HG03457 (cell line): ENCODE measurements at regions not wholly inside any gene's neighbourhood (a gene's known extent, or its start where the extent isn't known, plus 50 kb on each side); places are given as distances from the start of the nearest gene placed in this dataset.
"Not testable (repeated sequence)": the region's sequence is repeated elsewhere in the genome, so short reads cannot be mapped to it uniquely, and the experiment has no call there.

Experiments
- ATAC-seq: cut with Tn5 transposase; IDR thresholded peaks from one replicate; pipeline ENCODE4 v1.9.1; 2021; ENCODE audit warnings: moderate number of reproducible peaks; ENCODE audit not compliant: unreplicated experiment

DNA sequence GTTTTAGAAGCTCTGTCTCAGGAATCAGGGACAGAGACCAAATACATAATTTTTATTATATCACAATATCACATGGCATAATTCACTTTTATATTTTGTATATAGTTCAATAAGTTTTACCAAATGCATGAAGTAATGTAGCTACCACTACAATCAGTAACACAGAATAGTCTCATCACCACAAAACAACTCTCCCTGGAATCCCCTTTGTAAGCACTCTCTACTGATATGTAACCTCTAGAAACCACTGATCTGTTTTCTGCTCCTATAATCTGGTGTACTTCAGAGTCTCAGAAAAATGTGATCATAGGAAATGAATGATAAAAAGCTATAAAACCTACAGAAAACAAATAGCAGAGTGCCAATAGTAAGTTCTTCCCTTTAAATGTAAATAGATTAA lies 1465.9 kb downstream of the SPATA31A7 start:
- not testable (repeated sequence) for ATAC-seq

- not testable (repeated sequence) for ATAC-seq
Measured at GRCh38 chr9:62662733-62663507, 1473.1 kb downstream of the SPATA31A7 start.

GRCh38 chr9:62663512-62663911 lies 1473.7 kb downstream of the SPATA31A7 start:
- not testable (repeated sequence) for ATAC-seq

DNA sequence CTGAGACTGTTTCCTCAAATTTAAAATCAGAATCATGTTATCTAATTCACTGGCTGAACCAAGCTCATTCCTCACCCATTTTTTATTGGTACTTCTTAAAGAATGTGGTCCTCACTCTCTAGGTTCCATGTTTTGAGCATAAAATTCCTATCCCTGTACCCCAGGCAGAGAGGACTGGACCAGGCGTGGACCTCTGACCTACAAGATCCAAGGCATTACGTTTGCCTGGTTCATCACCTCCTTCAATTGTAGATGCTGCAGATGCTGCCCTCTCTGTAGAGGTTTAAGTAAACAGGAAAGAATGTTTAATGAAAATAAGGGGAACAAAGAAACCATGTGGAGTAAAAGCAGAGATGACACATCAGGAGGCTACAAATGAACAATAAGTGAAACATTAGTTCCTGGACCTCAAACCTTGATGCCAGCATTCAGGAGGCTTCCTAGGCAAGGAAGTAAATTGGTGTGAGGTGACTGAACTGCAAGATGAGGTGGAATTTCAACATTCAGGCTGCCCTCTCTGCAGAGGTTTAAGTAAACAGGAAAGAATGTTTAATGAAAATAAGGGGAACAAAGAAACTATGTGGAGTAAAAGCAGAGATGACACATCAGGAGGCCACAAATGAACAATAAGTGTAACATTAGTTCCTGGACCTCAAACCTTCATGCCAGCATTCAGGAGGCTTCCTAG lies 1477.4 kb downstream of the SPATA31A7 start:
- ATAC-seq = not testable (repeated sequence)

GRCh38 chr9:62677016-62677415 lies 1487.2 kb downstream of the SPATA31A7 start:
- not testable (repeated sequence) for ATAC-seq

DNA sequence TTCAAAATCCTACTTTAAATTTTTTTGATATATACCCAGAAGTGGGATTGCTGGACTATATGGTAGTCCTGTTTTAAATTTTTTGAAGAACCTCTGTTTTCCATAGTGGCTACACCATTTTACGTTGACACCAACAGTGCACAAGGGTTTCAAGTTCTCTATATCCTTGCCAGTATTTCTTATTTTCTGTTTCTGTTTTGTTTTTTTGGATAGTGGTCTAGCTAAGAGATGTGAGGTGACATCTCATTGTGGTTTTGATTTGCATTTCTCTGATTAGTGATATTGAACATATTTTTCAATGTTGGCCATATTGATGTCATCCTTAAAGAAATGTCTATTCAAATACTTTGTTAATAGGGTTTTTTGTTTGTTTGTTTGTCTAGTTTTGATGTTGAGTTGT lies 1488.5 kb downstream of the SPATA31A7 start:
- not testable (repeated sequence) for ATAC-seq

DNA sequence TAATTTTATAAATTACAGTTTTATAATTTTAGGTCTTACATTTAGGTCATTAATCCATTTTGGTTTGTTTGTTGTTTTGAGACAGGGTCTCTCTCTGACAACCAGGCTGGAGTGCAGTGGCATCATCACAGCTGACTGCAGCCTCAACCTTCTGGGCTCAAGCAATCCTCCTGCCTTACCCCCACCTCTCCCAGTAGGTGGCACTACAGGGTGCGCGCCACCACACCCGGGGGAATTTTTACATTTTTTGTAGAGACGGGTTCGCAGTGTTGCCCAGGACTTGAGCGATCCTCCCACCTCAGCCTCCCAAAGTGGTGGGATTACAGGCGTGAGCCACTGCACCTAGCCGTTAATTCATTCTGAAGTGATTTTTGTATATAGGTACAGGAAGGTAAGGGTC lies 1489.2 kb downstream of the SPATA31A7 start:
- ATAC-seq = not testable (repeated sequence)

DNA sequence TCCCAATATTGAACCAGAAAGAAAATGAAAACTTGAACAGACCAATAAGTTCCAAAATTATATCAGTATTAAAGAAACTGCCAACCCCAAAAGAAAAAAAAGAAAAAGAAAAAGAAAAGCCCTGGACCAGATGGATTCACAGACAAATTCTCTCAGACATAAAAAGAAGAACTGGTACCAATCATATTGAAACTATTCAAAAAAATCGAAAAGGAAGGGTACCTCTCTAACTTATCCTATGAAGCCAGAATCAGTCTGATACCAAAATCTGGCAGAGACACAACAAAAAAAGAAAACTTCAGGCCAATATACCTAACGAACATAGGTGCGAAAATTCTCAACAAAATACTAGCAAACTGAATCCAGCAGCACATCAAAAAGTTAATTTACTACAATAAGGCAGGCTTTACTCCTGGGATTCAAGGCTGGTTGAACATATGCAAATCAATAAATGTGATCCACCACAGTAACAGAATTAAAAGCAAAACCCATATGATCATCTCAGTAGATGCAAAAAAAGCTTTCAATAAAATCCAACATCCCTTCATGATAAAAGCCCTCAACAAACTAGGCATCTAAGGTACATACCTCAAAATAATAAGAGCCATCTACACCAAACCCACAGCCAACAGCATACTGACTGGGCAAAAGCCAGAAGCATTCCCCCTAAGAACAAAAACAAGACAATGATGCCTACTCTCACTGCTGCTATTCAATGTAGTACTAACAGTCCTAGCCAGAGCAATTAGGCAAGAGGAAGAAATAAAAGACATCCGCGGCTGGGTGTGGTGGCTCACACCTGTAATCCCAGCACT lies 1495.2 kb downstream of the SPATA31A7 start:
- peak; percentile 70 for ATAC-seq

- ATAC-seq = not testable (repeated sequence)
Measured at GRCh38 chr9:62686313-62686712, 1496.5 kb downstream of the SPATA31A7 start.

GRCh38 chr9:62693019-62693418 lies 1503.2 kb downstream of the SPATA31A7 start:
- ATAC-seq = not testable (repeated sequence)

GRCh38 chr9:62711317-62711716 lies 1521.5 kb downstream of the SPATA31A7 start:
- not testable (repeated sequence) for ATAC-seq

DNA sequence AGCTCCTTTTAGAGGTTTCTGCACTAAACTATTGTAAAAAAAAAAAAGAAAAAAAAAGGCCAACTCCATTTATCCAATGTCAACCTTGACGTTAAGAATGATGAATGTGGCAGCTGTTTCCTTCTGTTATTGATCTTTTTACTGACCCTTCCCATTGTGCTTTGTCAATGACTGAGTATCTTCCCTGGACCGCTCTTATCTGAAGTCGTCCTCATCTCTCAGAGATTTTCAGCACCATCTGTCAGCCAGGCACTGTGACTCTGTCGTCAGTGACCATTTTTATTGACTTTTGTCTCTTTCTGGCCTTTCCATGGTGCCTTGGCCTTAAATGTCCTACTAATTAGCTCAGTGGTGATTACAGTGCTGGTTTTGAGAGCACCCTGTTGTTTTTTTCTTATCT lies 1535.7 kb downstream of the SPATA31A7 start:
- ATAC-seq = not testable (repeated sequence)

- peak; percentile 93 for ATAC-seq
Measured at GRCh38 chr9:62730229-62731000, 1540.6 kb downstream of the SPATA31A7 start.

DNA sequence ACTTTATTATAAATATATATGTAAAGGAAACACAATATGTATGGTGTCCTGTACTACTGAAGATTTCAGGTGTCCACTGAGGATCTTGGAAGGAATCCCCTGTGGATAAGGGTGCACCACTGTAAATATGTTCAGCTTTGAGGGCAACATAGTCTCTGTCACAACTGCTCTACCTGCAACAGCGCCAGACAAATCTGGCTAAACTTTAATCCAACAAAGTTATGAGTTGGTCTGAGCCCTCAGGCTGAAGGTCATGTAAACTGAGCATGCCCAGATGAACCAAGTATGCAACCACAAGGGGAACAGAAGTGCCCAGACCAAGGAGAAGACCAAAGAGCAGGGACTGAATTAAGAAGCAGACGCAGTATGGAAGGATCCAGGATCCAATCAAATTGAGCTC lies 1541.2 kb downstream of the SPATA31A7 start:
- peak; percentile 6 for ATAC-seq

- ATAC-seq = not testable (repeated sequence)
Measured at GRCh38 chr9:62737004-62737606, 1547.3 kb downstream of the SPATA31A7 start.

- not testable (repeated sequence) for ATAC-seq
Measured at GRCh38 chr9:62737915-62738314, 1548.1 kb downstream of the SPATA31A7 start.

DNA sequence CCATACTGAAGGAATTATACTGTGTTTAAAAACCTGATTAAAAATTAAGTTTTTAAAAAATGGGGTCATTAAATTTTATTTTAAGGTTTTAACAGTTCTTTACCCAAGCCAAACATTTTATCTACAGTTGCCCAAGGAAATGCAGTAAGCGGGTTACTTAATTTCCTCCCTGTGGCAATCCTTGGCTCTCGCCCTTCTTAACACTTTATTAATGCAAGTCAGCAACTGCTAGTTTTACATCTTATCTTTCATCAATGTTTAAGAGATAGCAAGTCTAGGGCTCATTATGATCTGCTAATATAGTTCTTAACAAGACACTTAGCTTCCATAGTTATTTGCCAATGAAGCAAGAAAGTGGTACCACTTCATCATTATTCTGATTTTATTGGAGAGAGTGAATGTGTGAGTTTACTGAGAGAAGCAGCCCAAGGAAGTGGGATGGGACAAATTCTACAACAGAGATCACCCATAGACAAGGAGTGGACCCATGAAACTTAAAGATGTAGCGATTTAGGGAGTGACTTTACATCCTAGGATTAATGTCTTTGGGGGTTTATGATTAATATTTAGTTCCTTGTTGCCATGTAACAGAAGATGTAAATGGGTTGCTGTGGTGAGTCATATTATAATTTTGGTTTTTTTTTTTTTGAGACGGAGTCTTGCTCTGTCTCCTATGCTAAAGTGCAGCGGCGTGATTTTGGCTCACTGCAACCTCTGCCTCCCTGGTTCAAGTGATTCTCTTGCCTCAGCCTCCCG lies 1556.1 kb downstream of the SPATA31A7 start:
- not testable (repeated sequence) for ATAC-seq
